SK-N-SH (cell line): ENCODE measurements at regions not wholly inside any gene's neighbourhood (a gene's known extent, or its start where the extent isn't known, plus 50 kb on each side); places are given as distances from the start of the nearest gene placed in this dataset.

Experiments
- CTCF ChIA-PET: fragments of 300-600, 350-600 bp; formaldehyde crosslinking; extraction: SDS; loops from one replicate; lab custom pipeline; 2021; lab: Yijun Ruan, JAX
- POLR2A ChIA-PET: fragments of 350-600 bp; sonication (Branson Sonifier 250); formaldehyde crosslinking; extraction: SDS; loops from one replicate; lab custom pipeline; 2020; ENCODE audit warnings: antibody characterized with exemption, inconsistent platforms; lab: Yijun Ruan, JAX
- DNase-seq: peaks from one replicate; pipeline ENCODE4 v3.0.0; 2012
- H2AFZ ChIP-seq: fragments of 200-600 bp; sonication (generic); 2 replicates; pipeline ENCODE4 v1.8.1; 2016; ENCODE audit warnings: antibody characterized with exemption, mild to moderate bottlenecking, low read depth
- H3F3A ChIP-seq: fragments of 200-600 bp; sonication (generic); replicated peaks from 2 replicates; pipeline ENCODE3; 2016; ENCODE audit warnings: antibody characterized with exemption, mild to moderate bottlenecking; ENCODE audit not compliant: insufficient read depth
- H3K27ac ChIP-seq, 2 experiments: fragments of 200-500 bp in 1 of 2; fragments of 200-600 bp in 1 of 2; sonication (Bioruptor generic) in 1 of 2; sonication (generic), shearing (Covaris generic) in 1 of 2; 2 replicates each; pipeline versions ENCODE4 v1.5.1 to v1.6.1; 2014 to 2016; ENCODE audit warnings: low read depth in 2 of 2, inconsistent platforms in 1 of 2, low read length in 1 of 2, mild to moderate bottlenecking in 1 of 2, mixed read lengths in 1 of 2
- H3K27me3 ChIP-seq: fragments of 200-600 bp; sonication (generic), shearing (Covaris generic); 2 replicates; pipeline ENCODE4 v1.6.1; 2016; ENCODE audit warnings: mixed run types; ENCODE audit not compliant: insufficient read depth
- H3K36me3 ChIP-seq, 2 experiments: fragments of 200-500 bp in 1 of 2; fragments of 200-600 bp in 1 of 2; sonication (Bioruptor generic) in 1 of 2; sonication (generic) in 1 of 2; replicated peaks in 1 of 2; 2 replicates each; pipeline versions ENCODE3 to v1.5.1; 2014 to 2016; ENCODE audit warnings: low read length in 1 of 2, mild to moderate bottlenecking in 1 of 2; ENCODE audit not compliant: insufficient read depth in 2 of 2, control insufficient read depth in 1 of 2
- H3K4me1 ChIP-seq, 2 experiments: fragments of 200-500 bp in 1 of 2; fragments of 200-600 bp in 1 of 2; sonication (Bioruptor generic) in 1 of 2; sonication (generic), shearing (Covaris generic) in 1 of 2; 2 replicates each; pipeline versions ENCODE4 v1.5.1 to v1.6.1; 2014 to 2016; ENCODE audit warnings: low read depth in 1 of 2, low read length in 1 of 2, mixed run types in 1 of 2; ENCODE audit not compliant: insufficient read depth in 2 of 2, control insufficient read depth in 1 of 2
- H3K4me2 ChIP-seq: fragments of 200-600 bp; sonication (generic), shearing (Covaris generic); 2 replicates; pipeline ENCODE4 v1.6.1; 2017; ENCODE audit warnings: mixed run types
- H3K4me3 ChIP-seq, 2 experiments: fragments of 200-500 bp in 1 of 2; fragments of 200-600 bp in 1 of 2; sonication (Bioruptor generic) in 1 of 2; sonication (generic), shearing (Covaris generic) in 1 of 2; 2 replicates each; pipeline versions ENCODE4 v1.5.1 to v1.8.1; 2014 to 2016; ENCODE audit warnings: low read depth in 2 of 2, inconsistent platforms in 1 of 2, low read length in 1 of 2, mild to moderate bottlenecking in 1 of 2, mixed read lengths in 1 of 2, moderate library complexity in 1 of 2
- H3K79me2 ChIP-seq: fragments of 200-600 bp; sonication (generic); 2 replicates; pipeline ENCODE4 v1.8.1; 2017; ENCODE audit warnings: mild to moderate bottlenecking; ENCODE audit not compliant: insufficient read depth
- H3K9ac ChIP-seq: fragments of 200-600 bp; sonication (generic); 2 replicates; pipeline ENCODE4 v1.6.1; 2017; ENCODE audit warnings: mixed run types
- H3K9me2 ChIP-seq: fragments of 200-600 bp; sonication (generic); 2 replicates; pipeline ENCODE4 v1.6.1; 2017; ENCODE audit warnings: mixed run types
- H3K9me3 ChIP-seq: fragments of 200-600 bp; sonication (generic); 2 replicates; pipeline ENCODE4 v1.6.1; 2017; ENCODE audit warnings: mixed run types, mild to moderate bottlenecking, moderate library complexity
- H4K20me1 ChIP-seq: fragments of 200-600 bp; sonication (generic); 2 replicates; pipeline ENCODE4 v1.6.1; 2017; ENCODE audit warnings: mild to moderate bottlenecking, mixed run types; ENCODE audit not compliant: insufficient read depth
- CHD2 ChIP-seq: fragments of 150-350 bp; IDR thresholded peaks from 2 replicates; pipeline ENCODE4 v1.6.1; 2018; ENCODE audit warnings: low read length; ENCODE audit not compliant: partially characterized antibody
- EP300 ChIP-seq, 2 experiments: IDR thresholded peaks; 2 replicates each; pipeline versions ENCODE4 v1.4.0 to v1.6.1; 2012; ENCODE audit warnings: borderline replicate concordance in 1 of 2, low read depth in 1 of 2, low read length in 1 of 2
- JUND ChIP-seq: IDR thresholded peaks from 2 replicates; pipeline ENCODE4 v1.4.0; 2012
- NFIC ChIP-seq: IDR thresholded peaks from 2 replicates; pipeline ENCODE4 v1.4.0; 2012; ENCODE audit warnings: borderline replicate concordance
- POLR2AphosphoS5 ChIP-seq: IDR thresholded peaks from 2 replicates; pipeline ENCODE4 v1.6.1; 2012; ENCODE audit warnings: low read depth, low read length
- SMC3 ChIP-seq: IDR thresholded peaks from 2 replicates; pipeline ENCODE4 v1.6.1; 2012; ENCODE audit warnings: low read depth, low read length, improper control_type of control experiment
- YY1 ChIP-seq: IDR thresholded peaks from 2 replicates; pipeline ENCODE4 v1.4.0; 2012; ENCODE audit warnings: low read depth, mild to moderate bottlenecking
- WGBS: methylation state at CpG from one replicate; pipeline ENCODE4 v1.1.6; 2017; ENCODE audit warnings: low lambda C conversion rate; 5-methylcytosine and 5-hydroxymethylcytosine counted together
- TF ChIP-seq, protein P1 (sequence below): IDR thresholded peaks from 2 replicates; pipeline ENCODE4 v1.4.0; 2012; ENCODE audit warnings: low read depth, borderline replicate concordance
- TF ChIP-seq, protein P2 (sequence below): IDR thresholded peaks from 2 replicates; pipeline ENCODE4; 2012

DNA sequence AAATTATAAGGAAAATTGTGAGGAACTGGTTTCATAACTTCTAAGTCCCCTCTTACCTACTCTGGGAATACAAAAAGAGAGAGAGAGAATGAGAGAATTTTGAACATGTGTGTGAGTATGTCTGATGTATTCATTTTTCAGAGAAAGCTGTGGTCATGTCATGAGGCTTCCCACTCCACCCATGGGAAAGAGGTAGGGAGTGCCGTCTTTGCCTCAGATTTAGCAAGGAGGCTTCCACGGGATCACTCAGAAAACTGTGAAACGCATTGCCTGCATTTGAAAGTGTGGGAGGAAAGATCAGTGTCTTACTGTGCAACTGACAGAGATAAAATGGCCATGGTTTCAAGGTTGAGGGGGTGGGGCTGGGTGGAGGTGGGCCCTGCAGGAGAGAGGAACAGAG lies 331.5 kb upstream of the CTNNB1 start:
- Histone ChIP-seq H3K4me1 (no peaks in the 10 kb centered on the region), H3K36me3 (no peaks in the 10 kb centered on the region), H3K9me2 (no peaks in the 10 kb centered on the region), H2AFZ (no peak overlapping the region), H4K20me1 (no peaks in the 10 kb centered on the region), H3K79me2 (no peaks in the 10 kb centered on the region), H3K4me2 (no peak overlapping the region), H3K9ac (no peak overlapping the region), H3F3A (no peaks in the 10 kb centered on the region), H3K4me3 (no peak overlapping the region), H3K27ac (no peak overlapping the region), H3K27me3 (no peaks in the 10 kb centered on the region), H3K9me3 (no peaks in the 10 kb centered on the region)
- WGBS = 48% methylated on average over 3 of the region's 3 CpGs
- POLR2A ChIA-PET = no interaction called here
- DNase-seq = no peak
- no peak for TF ChIP-seq POLR2AphosphoS5
- no peak for TF ChIP-seq YY1
- TF ChIP-seq, protein P1, sequence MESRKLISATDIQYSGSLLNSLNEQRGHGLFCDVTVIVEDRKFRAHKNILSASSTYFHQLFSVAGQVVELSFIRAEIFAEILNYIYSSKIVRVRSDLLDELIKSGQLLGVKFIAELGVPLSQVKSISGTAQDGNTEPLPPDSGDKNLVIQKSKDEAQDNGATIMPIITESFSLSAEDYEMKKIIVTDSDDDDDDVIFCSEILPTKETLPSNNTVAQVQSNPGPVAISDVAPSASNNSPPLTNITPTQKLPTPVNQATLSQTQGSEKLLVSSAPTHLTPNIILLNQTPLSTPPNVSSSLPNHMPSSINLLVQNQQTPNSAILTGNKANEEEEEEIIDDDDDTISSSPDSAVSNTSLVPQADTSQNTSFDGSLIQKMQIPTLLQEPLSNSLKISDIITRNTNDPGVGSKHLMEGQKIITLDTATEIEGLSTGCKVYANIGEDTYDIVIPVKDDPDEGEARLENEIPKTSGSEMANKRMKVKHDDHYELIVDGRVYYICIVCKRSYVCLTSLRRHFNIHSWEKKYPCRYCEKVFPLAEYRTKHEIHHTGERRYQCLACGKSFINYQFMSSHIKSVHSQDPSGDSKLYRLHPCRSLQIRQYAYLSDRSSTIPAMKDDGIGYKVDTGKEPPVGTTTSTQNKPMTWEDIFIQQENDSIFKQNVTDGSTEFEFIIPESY = no peak
- no peak for TF ChIP-seq NFIC
- TF ChIP-seq SMC3 = no peak
- no peak for TF ChIP-seq EP300 (IDR thresholded peaks at IDR 0.05; ENCODE audit: borderline replicate concordance in 1 of 2, low read depth in 1 of 2, low read length in 1 of 2)
- CTCF ChIA-PET = no interaction called here

DNA sequence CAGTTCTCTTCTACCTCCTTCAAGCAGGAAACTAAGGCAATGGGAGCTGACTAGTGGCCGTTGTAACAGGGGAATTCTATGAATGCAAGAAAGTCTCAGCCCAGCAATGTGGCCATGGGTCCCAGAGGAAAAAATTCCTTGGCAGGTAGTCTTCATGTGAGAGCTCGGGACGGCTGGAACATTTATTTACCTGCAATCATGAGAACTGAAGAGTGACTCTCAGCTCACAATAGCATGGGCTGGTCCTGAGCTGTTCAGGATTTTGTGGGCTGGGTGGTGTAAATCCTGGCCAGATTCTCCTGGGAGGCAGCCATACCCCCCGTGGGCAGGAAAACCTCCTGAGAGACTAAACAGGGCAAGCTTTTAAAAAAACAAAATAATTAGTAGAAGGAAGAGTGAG lies 330.3 kb upstream of the CTNNB1 start:
- Histone ChIP-seq H3K27ac (no peak overlapping the region), H3K4me3 (no peak overlapping the region), H3K36me3 (no peaks in the 10 kb centered on the region), H3F3A (no peaks in the 10 kb centered on the region), H3K4me1 (no peaks in the 10 kb centered on the region; a peak in 1 of 4 replicates), H3K79me2 (no peaks in the 10 kb centered on the region), H3K4me2 (no peak overlapping the region), H3K9ac (no peak overlapping the region), H3K27me3 (no peaks in the 10 kb centered on the region), H4K20me1 (no peaks in the 10 kb centered on the region), H3K9me3 (no peaks in the 10 kb centered on the region), H3K9me2 (no peaks in the 10 kb centered on the region), H2AFZ (no peak overlapping the region)
- WGBS = 25% methylated on average over 4 of the region's 4 CpGs
- ChIA-PET CTCF (interaction anchor here (1.4 kb wide), 1 partner anchor 22 kb away, joined by 3 read pairs; no protein-coding TSS in a partner anchor), POLR2A (no interaction called here)
- no peak for TF ChIP-seq SMC3
- no peak for TF ChIP-seq POLR2AphosphoS5
- TF ChIP-seq, protein P2, sequence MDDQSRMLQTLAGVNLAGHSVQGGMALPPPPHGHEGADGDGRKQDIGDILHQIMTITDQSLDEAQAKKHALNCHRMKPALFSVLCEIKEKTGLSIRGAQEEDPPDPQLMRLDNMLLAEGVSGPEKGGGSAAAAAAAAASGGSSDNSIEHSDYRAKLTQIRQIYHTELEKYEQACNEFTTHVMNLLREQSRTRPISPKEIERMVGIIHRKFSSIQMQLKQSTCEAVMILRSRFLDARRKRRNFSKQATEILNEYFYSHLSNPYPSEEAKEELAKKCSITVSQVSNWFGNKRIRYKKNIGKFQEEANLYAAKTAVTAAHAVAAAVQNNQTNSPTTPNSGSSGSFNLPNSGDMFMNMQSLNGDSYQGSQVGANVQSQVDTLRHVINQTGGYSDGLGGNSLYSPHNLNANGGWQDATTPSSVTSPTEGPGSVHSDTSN = no peak
- DNase-seq = no peak

DNA sequence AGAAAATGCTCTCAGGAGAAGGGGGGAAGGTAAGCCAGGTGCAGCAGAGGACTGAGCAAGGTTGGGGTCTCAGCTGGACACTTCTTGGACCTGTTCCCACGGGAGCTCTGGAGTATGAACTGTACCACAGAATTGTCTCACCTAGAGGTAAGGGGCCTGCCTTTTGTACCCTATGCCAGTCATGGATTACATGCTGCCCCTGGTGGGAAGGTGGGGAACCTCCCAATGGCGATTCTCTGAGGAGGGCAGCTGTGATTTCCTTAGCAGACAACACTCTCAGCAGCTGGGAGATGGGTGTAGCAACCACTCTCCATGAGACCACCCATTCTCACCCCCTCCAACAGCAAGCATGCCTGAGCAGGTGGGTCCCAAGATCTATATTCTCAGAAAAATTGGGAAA lies 329.4 kb upstream of the CTNNB1 start:
- Histone ChIP-seq H3K27ac (no peak overlapping the region), H3K9me3 (no peaks in the 10 kb centered on the region), H4K20me1 (no peaks in the 10 kb centered on the region), H3K4me1 (no peaks in the 10 kb centered on the region; a peak in 1 of 4 replicates), H2AFZ (no peak overlapping the region), H3K4me3 (no peak overlapping the region), H3F3A (no peaks in the 10 kb centered on the region), H3K4me2 (no peak overlapping the region), H3K9me2 (no peaks in the 10 kb centered on the region), H3K9ac (no peak overlapping the region), H3K36me3 (no peaks in the 10 kb centered on the region), H3K79me2 (no peaks in the 10 kb centered on the region), H3K27me3 (no peaks in the 10 kb centered on the region)
- ChIA-PET CTCF (no interaction called here), POLR2A (interaction anchor here (0.6 kb wide), 1 partner anchor 128 kb away, joined by 9 read pairs; no protein-coding TSS in a partner anchor)
- WGBS = 0% methylated on average over 1 of the region's 2 CpGs
- DNase-seq = no peak
- TF ChIP-seq NFIC = no peak
- no peak for TF ChIP-seq JUND
- no peak for TF ChIP-seq CHD2
